Neural cell (in vitro differentiated cells): ENCODE measurements at regions not wholly inside any gene's neighbourhood (a gene's known extent, or its start where the extent isn't known, plus 50 kb on each side); places are given as distances from the start of the nearest gene placed in this dataset.

Source experiments
- H2AFZ ChIP-seq: fragments of 200-600, 300-800 bp; sonication (generic), shearing (Covaris generic); 2 replicates; pipeline ENCODE4 v1.6.0; 2014; ENCODE audit warnings: low read depth, mild to moderate bottlenecking, antibody characterized with exemption, low read length, moderate library complexity
- H3F3A ChIP-seq: fragments of 200-600 bp; shearing (Covaris generic); 2 replicates; pipeline ENCODE4 v1.6.1; 2016; ENCODE audit warnings: mild to moderate bottlenecking, moderate library complexity, mixed read lengths, antibody characterized with exemption, low read length; ENCODE audit not compliant: insufficient read depth, poor library complexity, severe bottlenecking
- H3K27ac ChIP-seq: fragments of 200-600, 300-800 bp; sonication (generic), shearing (Covaris generic); 2 replicates; pipeline ENCODE4 v1.5.1; 2014; ENCODE audit warnings: mild to moderate bottlenecking, low read length, moderate library complexity
- H3K27me3 ChIP-seq: fragments of 300-800, 200-600 bp; sonication (generic), shearing (Covaris generic); 2 replicates; pipeline ENCODE4 v1.6.0; 2014; ENCODE audit warnings: mild to moderate bottlenecking, low read depth, low read length, moderate library complexity; ENCODE audit not compliant: insufficient read depth
- H3K36me3 ChIP-seq: fragments of 300-800, 200-600 bp; sonication (generic), shearing (Covaris generic); 2 replicates; pipeline ENCODE4 v1.5.1; 2014; ENCODE audit warnings: mild to moderate bottlenecking, antibody characterized with exemption, low read length, moderate library complexity; ENCODE audit not compliant: insufficient read depth
- H3K4me2 ChIP-seq: fragments of 300-800, 200-600 bp; sonication (generic), shearing (Covaris generic); 2 replicates; pipeline ENCODE4 v1.6.0; 2014; ENCODE audit warnings: mild to moderate bottlenecking, low read length
- H3K4me3 ChIP-seq: fragments of 300-800, 200-600 bp; sonication (generic), shearing (Covaris generic); 2 replicates; pipeline ENCODE4 v1.5.1; 2014; ENCODE audit warnings: mild to moderate bottlenecking, low read length, moderate library complexity
- H3K79me2 ChIP-seq: fragments of 200-600 bp; shearing (Covaris generic); replicated peaks from 2 replicates; pipeline ENCODE4 v1.6.0; 2014; ENCODE audit warnings: mild to moderate bottlenecking, low read length, moderate library complexity; ENCODE audit not compliant: insufficient read depth
- H3K9ac ChIP-seq: fragments of 300-800, 200-600 bp; sonication (generic), shearing (Covaris generic); 2 replicates; pipeline ENCODE4 v1.6.1; 2016; ENCODE audit warnings: mild to moderate bottlenecking, low read length, mixed read lengths
- H3K9me2 ChIP-seq: fragments of 200-600 bp; shearing (Covaris generic); 2 replicates; pipeline ENCODE4 v1.6.1; 2016; ENCODE audit warnings: mild to moderate bottlenecking, low read length, mixed read lengths; ENCODE audit not compliant: insufficient read depth
- H3K9me3 ChIP-seq: fragments of 200-600, 300-800 bp; sonication (generic), shearing (Covaris generic); 2 replicates; pipeline ENCODE4 v1.6.1; 2016; ENCODE audit warnings: mild to moderate bottlenecking, mixed run types, low read length, moderate library complexity, mixed read lengths
- H4K20me1 ChIP-seq: fragments of 200-600 bp; shearing (Covaris generic); 2 replicates; pipeline ENCODE4 v1.6.1; 2016; ENCODE audit warnings: mild to moderate bottlenecking, mixed run types; ENCODE audit not compliant: insufficient read depth
- EP300 ChIP-seq: fragments of 450-650 bp; conservative IDR thresholded peaks from 2 replicates; pipeline ENCODE4 v1.6.1; 2014; ENCODE audit warnings: antibody characterized with exemption, mild to moderate bottlenecking, moderate library complexity; ENCODE audit not compliant: poor library complexity, severe bottlenecking
- EZH2 ChIP-seq: fragments of 200-600, 300-800 bp; shearing (Covaris generic), sonication (generic); IDR thresholded peaks from 2 replicates; pipeline ENCODE4 v1.6.1; 2014; ENCODE audit warnings: antibody characterized with exemption, low read length, borderline replicate concordance, mild to moderate bottlenecking; ENCODE audit not compliant: insufficient read depth, poor library complexity, severe bottlenecking
- MXI1 ChIP-seq: fragments of 450-650 bp; conservative IDR thresholded peaks from 2 replicates; pipeline ENCODE4 v1.6.1; 2014; ENCODE audit warnings: antibody characterized with exemption, mild to moderate bottlenecking; ENCODE audit not compliant: poor library complexity, severe bottlenecking
- POLR2AphosphoS5 ChIP-seq: IDR thresholded peaks from 2 replicates; pipeline ENCODE4 v1.6.1; 2012
- RAD21 ChIP-seq: fragments of 450-650 bp; conservative IDR thresholded peaks from 2 replicates; pipeline ENCODE4 v1.6.1; 2014; ENCODE audit warnings: antibody characterized with exemption, mild to moderate bottlenecking, moderate library complexity
- REST ChIP-seq: IDR thresholded peaks from 2 replicates; pipeline ENCODE4 v1.6.1; 2012; ENCODE audit warnings: borderline replicate concordance
- SMC3 ChIP-seq: fragments of 450-650 bp; conservative IDR thresholded peaks from 2 replicates; pipeline ENCODE4 v1.6.1; 2014; ENCODE audit warnings: antibody characterized with exemption, mild to moderate bottlenecking, moderate library complexity; ENCODE audit not compliant: poor library complexity
- TAF1 ChIP-seq: IDR thresholded peaks from 2 replicates; pipeline ENCODE4 v1.6.1; 2012; ENCODE audit warnings: low read depth
- TF ChIP-seq, protein P1 (sequence below): fragments of 450-650 bp; IDR thresholded peaks from 2 replicates; pipeline ENCODE4 v1.5.1; 2014; ENCODE audit warnings: antibody characterized with exemption, mild to moderate bottlenecking, moderate library complexity; ENCODE audit not compliant: poor library complexity, severe bottlenecking

DNA sequence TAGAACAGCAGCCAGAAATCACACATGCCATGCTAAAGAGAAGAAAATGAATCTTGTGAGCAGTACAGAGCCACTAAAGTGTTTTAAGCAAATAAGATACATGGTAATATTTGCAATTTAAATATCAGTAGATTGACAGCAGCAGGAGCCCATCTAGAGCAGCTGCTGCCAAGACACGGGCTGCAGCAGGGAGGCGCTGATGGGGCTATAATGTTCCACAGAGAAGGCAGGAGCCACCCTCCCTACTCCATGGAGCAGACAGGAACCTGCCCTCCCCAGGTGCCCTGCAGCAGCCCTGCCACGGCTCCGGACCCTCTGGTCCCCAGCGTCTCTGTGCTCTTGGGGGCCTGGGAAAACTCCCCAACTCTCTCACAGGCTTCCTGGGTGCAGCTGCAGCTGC is 224.1 kb upstream of the ISL1 start:
- no peaks in the 10 kb centered on the region for H3K9me2 ChIP-seq
- no peaks in the 10 kb centered on the region for H4K20me1 ChIP-seq
- no peak overlapping the region for H3K9ac ChIP-seq
- H3K36me3 ChIP-seq = no peaks in the 10 kb centered on the region
- no peak overlapping the region for H3K4me2 ChIP-seq
- H3K4me3 ChIP-seq = no peak overlapping the region
- no peaks in the 10 kb centered on the region for H3K27me3 ChIP-seq
- TF ChIP-seq POLR2AphosphoS5 = no peak
- TF ChIP-seq REST = no peak
- no peak for TF ChIP-seq MXI1
- no peak for TF ChIP-seq EZH2
- no peak for TF ChIP-seq SMC3
- TF ChIP-seq TAF1 = no peak
- no peak for TF ChIP-seq RAD21
- TF ChIP-seq, protein P1, sequence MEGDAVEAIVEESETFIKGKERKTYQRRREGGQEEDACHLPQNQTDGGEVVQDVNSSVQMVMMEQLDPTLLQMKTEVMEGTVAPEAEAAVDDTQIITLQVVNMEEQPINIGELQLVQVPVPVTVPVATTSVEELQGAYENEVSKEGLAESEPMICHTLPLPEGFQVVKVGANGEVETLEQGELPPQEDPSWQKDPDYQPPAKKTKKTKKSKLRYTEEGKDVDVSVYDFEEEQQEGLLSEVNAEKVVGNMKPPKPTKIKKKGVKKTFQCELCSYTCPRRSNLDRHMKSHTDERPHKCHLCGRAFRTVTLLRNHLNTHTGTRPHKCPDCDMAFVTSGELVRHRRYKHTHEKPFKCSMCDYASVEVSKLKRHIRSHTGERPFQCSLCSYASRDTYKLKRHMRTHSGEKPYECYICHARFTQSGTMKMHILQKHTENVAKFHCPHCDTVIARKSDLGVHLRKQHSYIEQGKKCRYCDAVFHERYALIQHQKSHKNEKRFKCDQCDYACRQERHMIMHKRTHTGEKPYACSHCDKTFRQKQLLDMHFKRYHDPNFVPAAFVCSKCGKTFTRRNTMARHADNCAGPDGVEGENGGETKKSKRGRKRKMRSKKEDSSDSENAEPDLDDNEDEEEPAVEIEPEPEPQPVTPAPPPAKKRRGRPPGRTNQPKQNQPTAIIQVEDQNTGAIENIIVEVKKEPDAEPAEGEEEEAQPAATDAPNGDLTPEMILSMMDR = no peak
- no peak for TF ChIP-seq EP300
- H3K79me2 ChIP-seq = no peaks in the 10 kb centered on the region
- no peak overlapping the region for H3K27ac ChIP-seq
- H2AFZ ChIP-seq = no peak overlapping the region
- H3F3A ChIP-seq = no peaks in the 10 kb centered on the region
- no peaks in the 10 kb centered on the region for H3K9me3 ChIP-seq

DNA sequence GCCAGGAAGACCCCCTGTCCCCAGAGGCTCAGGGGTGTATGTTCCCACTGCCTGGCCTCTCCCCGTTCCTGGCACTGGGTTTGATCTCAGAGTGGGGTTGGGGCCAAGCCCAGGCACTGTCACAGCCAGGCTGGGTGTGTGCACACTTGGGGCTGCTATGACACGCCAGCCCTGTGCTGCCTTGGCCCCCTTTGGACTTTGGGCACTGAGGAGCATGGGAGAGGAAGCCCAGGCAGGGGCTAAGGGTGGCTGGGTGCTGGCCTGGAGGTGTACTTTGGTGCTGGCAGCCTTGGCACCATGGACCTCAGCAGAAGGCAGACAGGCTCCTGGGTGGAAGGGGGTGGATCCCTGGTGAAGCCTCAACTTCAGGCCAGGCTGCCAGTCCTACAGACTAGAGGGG is 223.6 kb upstream of the ISL1 start:
- Histone ChIP-seq H3K79me2 (no peaks in the 10 kb centered on the region), H3K4me3 (no peak overlapping the region), H3K36me3 (no peaks in the 10 kb centered on the region), H3K4me2 (no peak overlapping the region), H4K20me1 (no peaks in the 10 kb centered on the region), H3K9ac (no peak overlapping the region), H2AFZ (no peak overlapping the region), H3K9me3 (no peaks in the 10 kb centered on the region), H3F3A (no peaks in the 10 kb centered on the region), H3K27me3 (no peaks in the 10 kb centered on the region), H3K9me2 (no peaks in the 10 kb centered on the region), H3K27ac (no peak overlapping the region)
- TF ChIP-seq POLR2AphosphoS5 = no peak
- no peak for TF ChIP-seq RAD21
- TF ChIP-seq SMC3 = no peak
- TF ChIP-seq, protein P1 = no peak
- TF ChIP-seq EP300 = no peak
- no peak for TF ChIP-seq EZH2
- TF ChIP-seq TAF1 = no peak
- TF ChIP-seq MXI1 = no peak
- no peak for TF ChIP-seq REST
